ENCODE measurements at regions not wholly inside any gene's neighbourhood (a gene's known extent, or its start where the extent isn't known, plus 50 kb on each side); places are given as distances from the start of the nearest gene placed in this dataset.
A peak's percentile ranks its signal among the peaks of the same experiment; 100 is the strongest.
"Not testable (repeated sequence)": the region's sequence is repeated elsewhere in the genome, so short reads cannot be mapped to it uniquely, and the experiment has no call there.

DNA sequence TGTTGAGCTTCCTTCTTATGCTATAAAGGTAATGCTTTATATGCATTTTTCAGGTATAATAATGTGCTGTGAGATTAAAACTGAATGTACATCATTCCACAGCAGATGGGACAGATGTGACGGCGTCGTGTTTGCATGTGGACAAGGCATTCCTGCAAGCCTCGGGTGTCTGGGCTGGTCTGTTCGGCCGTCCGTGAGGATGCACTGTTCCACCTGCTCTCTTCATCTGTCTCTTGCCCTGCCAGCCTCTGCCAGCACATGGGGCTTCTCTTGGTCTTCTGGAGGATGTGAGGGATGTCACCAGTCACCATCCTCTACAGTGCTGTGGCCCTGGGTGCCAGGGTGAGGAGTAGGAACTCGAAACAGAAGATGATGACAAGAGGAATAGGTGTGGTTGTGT, 223.2 kb downstream of the ERMARD start:
- DNase-seq = peak in 1 of 4 donors; percentile 1
- ATAC-seq = no peak
- intact Hi-C loops (cut with DNase I) = no loop called here

GRCh38 chr6:169973588-169974467, 222.4 kb downstream of the ERMARD start:
- ATAC-seq; intact Hi-C loops (cut with DNase I); H3K27ac ChIP-seq; H3K36me3 ChIP-seq (replicated peaks in 1 of 2; ENCODE audit: insufficient read depth in 1 of 2, low read depth in 2 of 2); H3K9me3 ChIP-seq; H3K4me3 ChIP-seq; DNase-seq; H3K27me3 ChIP-seq; H3K4me1 ChIP-seq: not testable (repeated sequence)
- 82 to 84% methylated on average over 21 of the region's 21 CpGs for WGBS, 2 donors

More for the DNA sequence above, 223.2 kb downstream of the ERMARD start:
- WGBS, 2 donors = 73 to 77% methylated on average over 8 of the region's 8 CpGs
- no peak overlapping the region for H3K4me3 ChIP-seq
- H3K9me3 ChIP-seq = no peaks in the 10 kb centered on the region
- no peaks in the 10 kb centered on the region for H3K36me3 ChIP-seq (replicated peaks in 1 of 2; ENCODE audit: insufficient read depth in 1 of 2, low read depth in 2 of 2)
- no peak overlapping the region for H3K27ac ChIP-seq
- peaks cover 2% of the 10 kb centered on the region for H3K4me1 ChIP-seq
- TF ChIP-seq CTCF (IDR thresholded peaks at IDR 0.05) = no peak
- no peak for TF ChIP-seq POLR2A (IDR thresholded peaks at IDR 0.05)
- no peaks in the 10 kb centered on the region for H3K27me3 ChIP-seq

DNA sequence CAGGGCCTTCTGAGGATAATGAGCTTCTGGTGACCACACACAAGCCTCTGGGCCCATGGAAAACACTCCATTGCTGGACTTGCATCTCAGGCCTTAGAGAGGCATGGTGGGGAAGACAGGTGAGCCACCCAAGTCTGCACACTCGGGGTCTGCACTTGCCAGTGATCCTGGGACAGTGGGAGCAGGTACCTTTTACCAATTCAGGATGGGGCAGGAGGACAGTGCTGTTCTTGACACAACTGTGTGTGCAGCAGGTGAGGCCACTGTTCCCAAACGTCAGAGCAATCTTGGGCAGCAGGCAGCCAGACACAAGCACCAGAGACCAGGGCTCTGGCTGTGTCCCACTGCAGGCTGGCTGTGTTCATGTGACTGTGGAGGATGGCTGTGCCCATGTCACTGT, 221.3 kb downstream of the ERMARD start:
- no peak overlapping the region for H3K27ac ChIP-seq
- H3K36me3 ChIP-seq (replicated peaks in 1 of 2; ENCODE audit: insufficient read depth in 1 of 2, low read depth in 2 of 2) = no peaks in the 10 kb centered on the region
- intact Hi-C loops (cut with DNase I) = no loop called here
- no peaks in the 10 kb centered on the region for H3K27me3 ChIP-seq
- H3K9me3 ChIP-seq = no peaks in the 10 kb centered on the region
- DNase-seq = peak in 1 of 4 donors; percentile 2
- no peak for ATAC-seq
- WGBS, 2 donors = 43 to 52% methylated on average over 2 of the region's 2 CpGs
- peaks cover 6% of the 10 kb centered on the region for H3K4me1 ChIP-seq
- H3K4me3 ChIP-seq = no peak overlapping the region
- TF ChIP-seq POLR2A (IDR thresholded peaks at IDR 0.05) (no peak), CTCF (IDR thresholded peaks at IDR 0.05) (no peak)

GRCh38 chr6:169972101-169972651, 220.8 kb downstream of the ERMARD start:
- H3K9me3 ChIP-seq = no peaks in the 10 kb centered on the region
- no peaks in the 10 kb centered on the region for H3K36me3 ChIP-seq (replicated peaks in 1 of 2; ENCODE audit: insufficient read depth in 1 of 2, low read depth in 2 of 2)
- H3K27ac ChIP-seq = no peak overlapping the region
- H3K4me3 ChIP-seq = no peak overlapping the region
- H3K27me3 ChIP-seq = no peaks in the 10 kb centered on the region
- peaks cover 6% of the 10 kb centered on the region for H3K4me1 ChIP-seq
- DNase-seq = peak in 1 of 4 donors; percentile 2
- TF ChIP-seq CTCF (IDR thresholded peaks at IDR 0.05) = no peak
- no peak for TF ChIP-seq POLR2A (IDR thresholded peaks at IDR 0.05)
- WGBS, 2 donors = 77 to 86% methylated on average over 12 to 15 of the region's 15 CpGs
- ATAC-seq = no peak
- intact Hi-C loops (cut with DNase I) = no loop called here

GRCh38 chr6:169971081-169971861, 219.8 kb downstream of the ERMARD start:
- H3K4me3 ChIP-seq = no peak overlapping the region
- no peaks in the 10 kb centered on the region for H3K9me3 ChIP-seq
- H3K27ac ChIP-seq = no peak overlapping the region
- intact Hi-C loops (cut with DNase I) = no loop called here
- 92 to 96% methylated on average over 12 to 29 of the region's 38 CpGs for WGBS, 2 donors
- ATAC-seq (no peak), DNase-seq (peak in 2 of 4 donors; percentile 4 to 7)
- H3K36me3 ChIP-seq (replicated peaks in 1 of 2; ENCODE audit: insufficient read depth in 1 of 2, low read depth in 2 of 2) = no peaks in the 10 kb centered on the region
- H3K4me1 ChIP-seq = peaks cover 6% of the 10 kb centered on the region
- no peaks in the 10 kb centered on the region for H3K27me3 ChIP-seq
- no peak for TF ChIP-seq POLR2A (IDR thresholded peaks at IDR 0.05)
- TF ChIP-seq CTCF (IDR thresholded peaks at IDR 0.05) = no peak

Data from body of pancreas (tissue), 4 donors.